Activated T-cell treated with anti-CD3 and anti-CD28 coated beads, Interleukin-2, amount 50 U/mL, for 4 hours (primary cell): ENCODE measurements at regions not wholly inside any gene's neighbourhood (a gene's known extent, or its start where the extent isn't known, plus 50 kb on each side); places are given as distances from the start of the nearest gene placed in this dataset.
"Not testable (repeated sequence)": the region's sequence is repeated elsewhere in the genome, so short reads cannot be mapped to it uniquely, and the experiment has no call there.

Source experiments
- ATAC-seq, 2 donors: fragments of 200-7000 bp; cut with Tn5 transposase; one replicate each; pipeline ENCODE4 v1.10.0; 2021
- DNase-seq: peaks from one replicate; pipeline ENCODE4 v3.0.0-alpha.2; 2020
- H3K27me3 Mint-ChIP-seq: one replicate; pipeline ENCODE4 v1.8.0; 2021; ENCODE audit warnings: low read depth, mixed read lengths
- H3K36me3 Mint-ChIP-seq: one replicate; pipeline ENCODE4 v1.8.0; 2022; ENCODE audit warnings: mixed read lengths; ENCODE audit not compliant: insufficient read depth
- H3K4me1 Mint-ChIP-seq: one replicate; pipeline ENCODE4 v1.8.0; 2021; ENCODE audit warnings: low read depth, mixed read lengths
- H3K4me3 Mint-ChIP-seq: one replicate; pipeline ENCODE4 v1.8.0; 2021; ENCODE audit warnings: mild to moderate bottlenecking, moderate library complexity, mixed read lengths
- H3K9me3 Mint-ChIP-seq: one replicate; pipeline ENCODE4 v1.8.0; 2021; ENCODE audit warnings: mixed read lengths

- no peak for ATAC-seq
- Mint-ChIP-seq H3K9me3 (peaks cover 5% of the 10 kb centered on the region), H3K4me3 (no peak overlapping the region), H3K36me3 (no peaks in the 10 kb centered on the region), H3K4me1 (no peaks in the 10 kb centered on the region), H3K27me3 (no peaks in the 10 kb centered on the region)
- no peak for DNase-seq
Observed at GRCh38 chr7:145795132-145795531, 321.5 kb upstream of the CNTNAP2 start.

- no peaks in the 10 kb centered on the region for H3K4me1 Mint-ChIP-seq
- no peaks in the 10 kb centered on the region for H3K27me3 Mint-ChIP-seq
- no peak overlapping the region for H3K4me3 Mint-ChIP-seq
- H3K9me3 Mint-ChIP-seq, result peaks cover 7% of the 10 kb centered on the region
- H3K36me3 Mint-ChIP-seq, result no peaks in the 10 kb centered on the region
- ATAC-seq (no peak), DNase-seq (no peak)
Observed at GRCh38 chr7:145784809-145785780, 331.5 kb upstream of the CNTNAP2 start.

GRCh38 chr7:145781388-145781787, 335.2 kb upstream of the CNTNAP2 start:
- H3K4me3 Mint-ChIP-seq, H3K27me3 Mint-ChIP-seq, H3K36me3 Mint-ChIP-seq, H3K9me3 Mint-ChIP-seq, ATAC-seq, DNase-seq, H3K4me1 Mint-ChIP-seq: not testable (repeated sequence)

GRCh38 chr7:145779140-145779539, 337.5 kb upstream of the CNTNAP2 start:
- H3K9me3 Mint-ChIP-seq, result peaks cover 4% of the 10 kb centered on the region
- H3K27me3 Mint-ChIP-seq, result no peaks in the 10 kb centered on the region
- no peaks in the 10 kb centered on the region for H3K4me1 Mint-ChIP-seq
- H3K4me3 Mint-ChIP-seq, result no peak overlapping the region
- no peaks in the 10 kb centered on the region for H3K36me3 Mint-ChIP-seq
- ATAC-seq (no peak), DNase-seq (no peak)

GRCh38 chr7:145774777-145775176, 341.8 kb upstream of the CNTNAP2 start:
- ATAC-seq (no peak), DNase-seq (no peak)
- H3K4me1 Mint-ChIP-seq, result no peaks in the 10 kb centered on the region
- peaks cover 14% of the 10 kb centered on the region for H3K9me3 Mint-ChIP-seq
- H3K4me3 Mint-ChIP-seq, result no peak overlapping the region
- no peaks in the 10 kb centered on the region for H3K27me3 Mint-ChIP-seq
- H3K36me3 Mint-ChIP-seq, result no peaks in the 10 kb centered on the region

- Mint-ChIP-seq H3K9me3 (peaks cover 3% of the 10 kb centered on the region), H3K27me3 (no peaks in the 10 kb centered on the region), H3K4me3 (no peak overlapping the region), H3K4me1 (no peaks in the 10 kb centered on the region), H3K36me3 (no peaks in the 10 kb centered on the region)
- DNase-seq (no peak), ATAC-seq (no peak)
Observed at GRCh38 chr7:145753004-145753403, 363.6 kb upstream of the CNTNAP2 start.

- Mint-ChIP-seq H3K9me3 (peaks cover 4% of the 10 kb centered on the region), H3K36me3 (no peaks in the 10 kb centered on the region), H3K4me1 (no peaks in the 10 kb centered on the region), H3K27me3 (no peaks in the 10 kb centered on the region), H3K4me3 (no peak overlapping the region)
- no peak for DNase-seq
- ATAC-seq, result no peak
Observed at GRCh38 chr7:145737617-145738016, 379.0 kb upstream of the CNTNAP2 start.

- DNase-seq, result no peak
- Mint-ChIP-seq H3K36me3 (no peaks in the 10 kb centered on the region), H3K27me3 (no peaks in the 10 kb centered on the region), H3K9me3 (peaks cover 9% of the 10 kb centered on the region), H3K4me1 (no peaks in the 10 kb centered on the region), H3K4me3 (no peak overlapping the region)
- ATAC-seq, result no peak
Observed at GRCh38 chr7:145735061-145735460, 381.5 kb upstream of the CNTNAP2 start.

GRCh38 chr7:145732521-145732920, 384.1 kb upstream of the CNTNAP2 start:
- DNase-seq (no peak), ATAC-seq (no peak)
- no peaks in the 10 kb centered on the region for H3K27me3 Mint-ChIP-seq
- H3K36me3 Mint-ChIP-seq, result no peaks in the 10 kb centered on the region
- peaks cover 13% of the 10 kb centered on the region for H3K9me3 Mint-ChIP-seq
- H3K4me3 Mint-ChIP-seq, result no peak overlapping the region
- no peaks in the 10 kb centered on the region for H3K4me1 Mint-ChIP-seq

GRCh38 chr7:145729691-145730090, 386.9 kb upstream of the CNTNAP2 start:
- Mint-ChIP-seq H3K4me1 (no peaks in the 10 kb centered on the region), H3K36me3 (no peaks in the 10 kb centered on the region), H3K9me3 (peaks cover 16% of the 10 kb centered on the region), H3K4me3 (no peak overlapping the region), H3K27me3 (no peaks in the 10 kb centered on the region)
- ATAC-seq, result no peak
- no peak for DNase-seq

- Mint-ChIP-seq H3K9me3 (no peaks in the 10 kb centered on the region), H3K4me3 (no peak overlapping the region)
Observed at GRCh38 chr7:145718129-145718528, 398.5 kb upstream of the CNTNAP2 start.

GRCh38 chr7:145700488-145700887, 416.1 kb upstream of the CNTNAP2 start:
- Mint-ChIP-seq H3K9me3 (peaks cover 11% of the 10 kb centered on the region), H3K36me3 (no peaks in the 10 kb centered on the region), H3K4me3 (no peak overlapping the region), H3K4me1 (no peaks in the 10 kb centered on the region), H3K27me3 (no peaks in the 10 kb centered on the region)
- DNase-seq, result no peak
- ATAC-seq, result no peak

More at GRCh38 chr7:145718129-145718528, 398.5 kb upstream of the CNTNAP2 start:
- DNase-seq (no peak), ATAC-seq (no peak)
- Mint-ChIP-seq H3K4me1 (no peaks in the 10 kb centered on the region), H3K36me3 (no peaks in the 10 kb centered on the region), H3K27me3 (no peaks in the 10 kb centered on the region)

GRCh38 chr7:145698526-145699262, 417.9 kb upstream of the CNTNAP2 start:
- Mint-ChIP-seq H3K4me3 (no peak overlapping the region), H3K4me1 (no peaks in the 10 kb centered on the region), H3K27me3 (no peaks in the 10 kb centered on the region), H3K36me3 (no peaks in the 10 kb centered on the region), H3K9me3 (peaks cover 11% of the 10 kb centered on the region)
- DNase-seq (no peak), ATAC-seq (no peak)

GRCh38 chr7:145697412-145698107, 419.0 kb upstream of the CNTNAP2 start:
- H3K27me3 Mint-ChIP-seq, ATAC-seq, H3K9me3 Mint-ChIP-seq, H3K4me3 Mint-ChIP-seq, DNase-seq, H3K36me3 Mint-ChIP-seq, H3K4me1 Mint-ChIP-seq: not testable (repeated sequence)
